Epithelial cell of esophagus (primary cell): ENCODE measurements at regions not wholly inside any gene's neighbourhood (a gene's known extent, or its start where the extent isn't known, plus 50 kb on each side); places are given as distances from the start of the nearest gene placed in this dataset.

Source experiments
- DNase-seq: peaks from one replicate; pipeline ENCODE4 v3.0.0; 2010; ENCODE audit warnings: low read depth
- H3K4me3 ChIP-seq: 2 replicates; pipeline ENCODE4 v1.5.1; 2011; ENCODE audit warnings: mild to moderate bottlenecking, low read length, control low read depth
- CTCF ChIP-seq: IDR thresholded peaks from 2 replicates; pipeline ENCODE4 v1.5.1; 2011; ENCODE audit warnings: low read depth, mild to moderate bottlenecking, low read length, control low read depth, inconsistent platforms; ENCODE audit not compliant: insufficient read depth; ENCODE audit errors: missing control alignments

DNA sequence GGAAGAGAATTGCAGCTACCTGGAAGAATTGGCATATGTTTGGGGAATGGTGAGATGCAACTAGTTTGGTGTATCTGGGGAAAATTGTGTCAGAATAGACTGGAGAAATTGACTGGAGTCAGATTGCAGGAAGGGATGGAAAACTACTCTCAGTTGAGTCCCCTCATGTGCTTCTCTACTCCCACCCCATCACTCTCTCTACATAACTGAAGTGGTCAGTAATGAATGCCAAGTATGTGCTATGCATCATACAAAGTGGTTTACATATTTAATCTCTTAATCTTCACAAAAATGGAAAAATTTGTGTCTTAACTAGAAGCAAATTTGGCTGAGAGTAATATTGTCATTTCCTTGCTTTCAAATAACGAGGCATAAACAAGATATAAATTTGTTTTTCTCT is 146.4 kb upstream of the TNC start:
- no peak for DNase-seq
- no peak overlapping the region for H3K4me3 ChIP-seq
- no peak for TF ChIP-seq CTCF

GRCh38 chr9:115267790-115268189 is 149.8 kb upstream of the TNC start:
- DNase-seq: peak; percentile 37
- TF ChIP-seq CTCF: no peak
- no peak overlapping the region for H3K4me3 ChIP-seq

GRCh38 chr9:115275753-115276152 is 157.8 kb upstream of the TNC start:
- no peak for TF ChIP-seq CTCF
- peak; percentile 51 for DNase-seq
- H3K4me3 ChIP-seq: no peak overlapping the region

DNA sequence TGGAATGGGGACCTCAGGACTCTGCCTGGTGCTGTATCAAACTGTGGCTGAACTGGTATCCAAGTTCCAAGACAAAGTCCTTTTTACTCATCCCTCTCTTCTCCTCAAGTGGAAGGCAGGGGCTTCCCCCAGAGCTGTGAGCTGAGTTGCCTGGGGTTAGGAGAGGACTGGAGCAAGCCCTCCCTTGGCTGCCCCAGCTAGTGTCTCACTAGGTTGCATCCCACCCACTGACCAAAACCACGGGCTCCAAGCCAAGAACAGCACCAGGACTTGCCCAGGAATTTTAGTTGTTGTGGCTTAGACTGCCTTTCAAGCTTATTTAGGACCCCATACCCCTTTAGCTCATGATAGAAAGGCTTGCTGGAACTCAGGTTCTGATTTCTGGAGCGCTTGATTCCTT is 158.7 kb upstream of the TNC start:
- peak; percentile 15 for DNase-seq
- H3K4me3 ChIP-seq: no peak overlapping the region
- TF ChIP-seq CTCF: no peak

DNA sequence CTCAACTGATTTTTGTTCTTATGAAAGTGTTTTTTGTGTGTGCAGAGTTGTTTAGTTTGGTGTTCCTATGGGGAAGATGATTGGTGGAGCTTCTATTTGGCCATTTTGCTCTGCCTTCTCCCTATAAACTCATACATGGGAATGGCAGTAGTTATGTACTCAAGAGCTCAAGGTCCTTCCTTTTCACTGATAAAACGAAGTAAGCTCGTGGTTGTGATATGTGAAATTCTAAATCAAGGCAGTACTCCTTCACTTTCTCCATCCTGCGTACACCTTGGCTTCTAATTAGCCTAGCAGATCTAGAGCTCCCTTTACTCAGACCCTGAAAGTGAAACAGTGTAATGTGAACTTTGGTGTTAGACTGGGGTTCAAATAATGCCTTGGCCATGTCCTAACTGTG is 159.3 kb upstream of the TNC start:
- H3K4me3 ChIP-seq: no peak overlapping the region
- no peak for DNase-seq
- TF ChIP-seq CTCF: no peak

DNA sequence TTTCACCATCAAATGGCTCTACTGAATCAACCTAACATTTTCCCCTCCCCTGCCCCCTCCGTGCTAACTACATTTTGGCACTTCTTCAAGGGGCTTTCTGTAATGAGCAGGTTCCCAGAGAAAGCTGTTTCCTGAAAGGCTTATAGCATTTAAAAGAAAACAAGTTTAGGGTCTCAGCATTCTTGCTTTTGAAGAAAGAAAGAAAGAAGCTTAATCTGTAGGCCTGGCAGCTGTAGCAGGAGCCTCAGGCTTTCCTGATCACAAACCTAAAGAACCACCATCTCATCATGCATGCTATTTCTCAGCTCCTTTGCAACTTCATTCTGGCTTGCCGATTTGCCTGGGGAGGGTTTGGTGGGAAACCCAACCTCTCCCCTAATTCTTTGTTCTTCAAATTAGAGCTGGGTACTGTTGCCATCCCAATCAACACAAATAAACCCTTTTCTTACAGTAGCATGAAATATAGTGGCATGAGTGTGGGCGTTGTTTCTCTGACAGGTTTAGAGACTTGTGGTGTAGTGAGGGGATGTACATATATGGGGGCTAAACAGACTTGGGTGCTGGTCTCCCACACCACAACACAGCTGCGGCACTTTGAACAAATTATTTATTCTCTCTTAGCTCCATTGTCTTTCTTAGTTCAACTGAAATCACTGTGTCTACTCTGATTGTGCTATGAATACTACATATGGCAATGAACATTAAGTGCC is 160.5 kb upstream of the TNC start:
- no peak for TF ChIP-seq CTCF
- DNase-seq: no peak
- H3K4me3 ChIP-seq: no peak overlapping the region

DNA sequence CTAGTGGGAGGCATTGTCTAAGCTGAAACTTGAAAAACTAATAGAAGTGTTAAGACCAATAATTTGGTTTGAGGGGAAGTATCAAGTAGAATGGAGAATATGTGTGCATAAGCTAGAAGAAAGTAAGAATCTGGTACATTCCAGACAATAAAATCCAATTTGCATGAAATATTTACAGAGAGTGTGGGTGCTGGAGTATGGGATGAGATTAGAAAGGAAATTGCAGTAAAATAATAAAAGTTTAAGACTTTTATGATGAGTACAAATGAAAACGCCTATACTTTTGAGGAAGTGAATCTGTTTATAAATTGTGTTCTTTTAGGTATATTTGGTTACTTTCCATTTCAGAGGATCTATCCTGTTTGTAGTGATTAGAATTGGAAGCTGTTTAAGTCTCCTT is 165.4 kb upstream of the TNC start:
- no peak overlapping the region for H3K4me3 ChIP-seq
- no peak for TF ChIP-seq CTCF
- no peak for DNase-seq
